C4-2B (cell line): ENCODE measurements at regions not wholly inside any gene's neighbourhood (a gene's known extent, or its start where the extent isn't known, plus 50 kb on each side); places are given as distances from the start of the nearest gene placed in this dataset.

Source experiments
- CTCF ChIP-seq: fragments of 450-650 bp; conservative IDR thresholded peaks from 2 replicates; pipeline ENCODE4 v1.5.1; 2017; ENCODE audit warnings: mild to moderate bottlenecking
- ZFX ChIP-seq: fragments of 450-650 bp; IDR thresholded peaks from 2 replicates; pipeline ENCODE4 v1.6.1; 2017

- TF ChIP-seq CTCF = no peak
- no peak for TF ChIP-seq ZFX
Observed at GRCh38 chr7:16233517-16233916, 187.8 kb downstream of the CRPPA start.
